Lower leg skin (tissue), 3 donors: ENCODE measurements at regions not wholly inside any gene's neighbourhood (a gene's known extent, or its start where the extent isn't known, plus 50 kb on each side); places are given as distances from the start of the nearest gene placed in this dataset.

Experiments used
- POLR2A ChIP-seq, 2 donors: fragments of 450-650 bp; IDR thresholded peaks; one replicate each; pipeline ENCODE4 v1.6.1; 2016 to 2017; ENCODE audit warnings: antibody characterized with exemption in 2 of 2, mild to moderate bottlenecking in 1 of 2, moderate library complexity in 1 of 2
- TF ChIP-seq, protein P1 (sequence below), 3 donors: fragments of 450-650 bp; IDR thresholded peaks; one replicate each; pipeline ENCODE4 v1.5.1; 2016; ENCODE audit warnings: antibody characterized with exemption in 3 of 3, mild to moderate bottlenecking in 3 of 3, moderate library complexity in 2 of 3

DNA sequence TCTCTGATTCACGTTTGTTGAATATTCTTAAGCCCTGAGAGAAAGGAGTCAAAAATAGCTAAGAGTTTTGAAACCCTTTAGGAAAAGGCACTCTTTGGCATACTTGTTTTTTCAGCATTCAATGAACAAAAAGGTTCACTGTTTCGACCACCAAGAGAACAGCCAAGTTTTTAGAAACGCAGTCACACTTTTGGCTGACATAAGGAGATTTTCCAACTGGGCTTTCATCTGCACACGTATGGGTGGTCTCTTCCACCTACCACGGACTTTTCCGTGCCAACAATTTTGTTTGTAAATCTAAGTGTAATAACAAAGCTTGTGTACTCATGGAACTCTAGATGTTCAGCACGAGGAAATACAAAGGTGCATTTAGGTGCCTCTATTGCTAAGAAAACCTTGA, 270.3 kb downstream of the WDR11 start:
- TF ChIP-seq, protein P1, sequence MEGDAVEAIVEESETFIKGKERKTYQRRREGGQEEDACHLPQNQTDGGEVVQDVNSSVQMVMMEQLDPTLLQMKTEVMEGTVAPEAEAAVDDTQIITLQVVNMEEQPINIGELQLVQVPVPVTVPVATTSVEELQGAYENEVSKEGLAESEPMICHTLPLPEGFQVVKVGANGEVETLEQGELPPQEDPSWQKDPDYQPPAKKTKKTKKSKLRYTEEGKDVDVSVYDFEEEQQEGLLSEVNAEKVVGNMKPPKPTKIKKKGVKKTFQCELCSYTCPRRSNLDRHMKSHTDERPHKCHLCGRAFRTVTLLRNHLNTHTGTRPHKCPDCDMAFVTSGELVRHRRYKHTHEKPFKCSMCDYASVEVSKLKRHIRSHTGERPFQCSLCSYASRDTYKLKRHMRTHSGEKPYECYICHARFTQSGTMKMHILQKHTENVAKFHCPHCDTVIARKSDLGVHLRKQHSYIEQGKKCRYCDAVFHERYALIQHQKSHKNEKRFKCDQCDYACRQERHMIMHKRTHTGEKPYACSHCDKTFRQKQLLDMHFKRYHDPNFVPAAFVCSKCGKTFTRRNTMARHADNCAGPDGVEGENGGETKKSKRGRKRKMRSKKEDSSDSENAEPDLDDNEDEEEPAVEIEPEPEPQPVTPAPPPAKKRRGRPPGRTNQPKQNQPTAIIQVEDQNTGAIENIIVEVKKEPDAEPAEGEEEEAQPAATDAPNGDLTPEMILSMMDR (IDR thresholded peaks at IDR 0.05): no peak
- no peak for TF ChIP-seq POLR2A (IDR thresholded peaks at IDR 0.05)
